ENCODE measurements at regions not wholly inside any gene's neighbourhood (a gene's known extent, or its start where the extent isn't known, plus 50 kb on each side); places are given as distances from the start of the nearest gene placed in this dataset.

- TF ChIP-seq CTCF (IDR thresholded peaks at IDR 0.05) (no peak), POLR2A (IDR thresholded peaks at IDR 0.05; ENCODE audit: low read depth) (no peak), POLR2AphosphoS5 (IDR thresholded peaks at IDR 0.05) (no peak), EP300 (IDR thresholded peaks at IDR 0.05) (no peak)
Measured at GRCh38 chr12:126483145-126484068, 1418.2 kb downstream of the AACS start.
